ENCODE measurements at regions not wholly inside any gene's neighbourhood (a gene's known extent, or its start where the extent isn't known, plus 50 kb on each side); places are given as distances from the start of the nearest gene placed in this dataset.

DNA sequence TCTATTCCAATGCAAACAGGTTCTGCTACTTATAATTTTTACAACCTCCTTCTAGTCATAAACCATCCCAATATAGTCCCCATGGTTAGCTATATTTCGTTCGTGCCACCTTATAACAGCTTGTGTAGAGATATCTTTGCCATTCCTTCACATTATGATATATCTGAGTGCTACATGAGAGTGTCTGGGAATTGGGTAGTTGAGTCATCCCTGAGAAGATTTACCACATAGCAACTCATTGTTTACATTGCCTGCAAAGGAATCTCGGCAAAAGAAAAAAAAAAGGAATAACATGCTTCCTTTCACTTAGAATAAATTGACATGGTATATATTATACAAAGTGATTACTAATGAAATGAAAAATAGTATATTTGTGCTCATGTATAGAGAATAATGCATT, 86.0 kb upstream of the VGLL3 start:
- peak; percentile 44 for DNase-seq (ENCODE audit: insufficient read length, low spot score, missing footprints)
- H3K27ac ChIP-seq (ENCODE audit: low read depth, low read length), result no peak overlapping the region
- TF ChIP-seq, protein P1, sequence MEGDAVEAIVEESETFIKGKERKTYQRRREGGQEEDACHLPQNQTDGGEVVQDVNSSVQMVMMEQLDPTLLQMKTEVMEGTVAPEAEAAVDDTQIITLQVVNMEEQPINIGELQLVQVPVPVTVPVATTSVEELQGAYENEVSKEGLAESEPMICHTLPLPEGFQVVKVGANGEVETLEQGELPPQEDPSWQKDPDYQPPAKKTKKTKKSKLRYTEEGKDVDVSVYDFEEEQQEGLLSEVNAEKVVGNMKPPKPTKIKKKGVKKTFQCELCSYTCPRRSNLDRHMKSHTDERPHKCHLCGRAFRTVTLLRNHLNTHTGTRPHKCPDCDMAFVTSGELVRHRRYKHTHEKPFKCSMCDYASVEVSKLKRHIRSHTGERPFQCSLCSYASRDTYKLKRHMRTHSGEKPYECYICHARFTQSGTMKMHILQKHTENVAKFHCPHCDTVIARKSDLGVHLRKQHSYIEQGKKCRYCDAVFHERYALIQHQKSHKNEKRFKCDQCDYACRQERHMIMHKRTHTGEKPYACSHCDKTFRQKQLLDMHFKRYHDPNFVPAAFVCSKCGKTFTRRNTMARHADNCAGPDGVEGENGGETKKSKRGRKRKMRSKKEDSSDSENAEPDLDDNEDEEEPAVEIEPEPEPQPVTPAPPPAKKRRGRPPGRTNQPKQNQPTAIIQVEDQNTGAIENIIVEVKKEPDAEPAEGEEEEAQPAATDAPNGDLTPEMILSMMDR (IDR thresholded peaks at IDR 0.05; ENCODE audit: extremely low read depth, low read depth, low read length), result no peak
- H3K9me3 ChIP-seq (ENCODE audit: low read depth, low read length), result no peaks in the 10 kb centered on the region
- no peak overlapping the region for H2AFZ ChIP-seq (ENCODE audit: low read length)
- H3K4me2 ChIP-seq (ENCODE audit: insufficient read depth, low read length), result peak overlapping the region; percentile 40
- no peaks in the 10 kb centered on the region for H3K36me3 ChIP-seq (ENCODE audit: insufficient read depth, low read length)
- peaks cover 9% of the 10 kb centered on the region for H3K4me1 ChIP-seq (ENCODE audit: insufficient read depth, low read length)
- no peaks in the 10 kb centered on the region for H3K27me3 ChIP-seq (ENCODE audit: insufficient read depth, low read length)
- H3K4me3 ChIP-seq (ENCODE audit: insufficient read depth, low read length), result no peak overlapping the region
- H4K20me1 ChIP-seq (ENCODE audit: insufficient read depth, low read length), result no peaks in the 10 kb centered on the region
- no peaks in the 10 kb centered on the region for H3K79me2 ChIP-seq (ENCODE audit: insufficient read depth, low read length)

DNA sequence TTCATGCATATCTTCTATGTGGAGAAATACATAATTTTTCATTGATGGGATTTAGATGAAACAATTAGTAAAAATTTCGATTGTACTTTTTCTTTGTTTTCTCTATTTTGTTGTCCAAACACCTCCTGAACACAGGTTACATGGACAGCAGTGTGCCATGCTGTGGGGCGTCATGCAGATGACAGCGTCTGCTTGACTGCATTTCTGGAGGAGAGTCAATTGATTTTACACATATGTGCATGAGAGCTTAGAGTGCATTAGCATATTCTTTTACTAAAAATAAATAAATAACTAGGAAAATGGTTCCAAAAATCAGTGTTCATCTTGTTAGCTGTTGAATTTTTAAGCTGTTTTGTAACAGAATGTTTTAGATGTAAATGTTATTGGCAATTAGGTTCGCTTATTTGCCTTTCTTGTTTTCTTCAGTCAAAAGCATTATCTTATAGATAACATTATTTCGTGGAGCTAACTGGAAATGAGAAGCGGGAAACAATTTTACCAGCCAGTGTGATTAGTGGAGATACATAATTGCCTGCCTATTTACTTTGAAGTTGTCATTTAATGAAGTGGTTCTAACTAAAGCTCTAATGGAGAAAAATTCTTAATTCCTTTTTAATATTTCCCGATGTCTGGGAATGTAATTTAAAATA, 82.7 kb upstream of the VGLL3 start:
- Histone ChIP-seq H3K9me3 (ENCODE audit: low read depth, low read length) (no peaks in the 10 kb centered on the region), H3K27me3 (ENCODE audit: insufficient read depth, low read length) (no peaks in the 10 kb centered on the region), H3K4me1 (ENCODE audit: insufficient read depth, low read length) (peaks cover 9% of the 10 kb centered on the region), H3K4me2 (ENCODE audit: insufficient read depth, low read length) (no peak overlapping the region), H3K36me3 (ENCODE audit: insufficient read depth, low read length) (no peaks in the 10 kb centered on the region), H3K27ac (ENCODE audit: low read depth, low read length) (no peak overlapping the region), H4K20me1 (ENCODE audit: insufficient read depth, low read length) (no peaks in the 10 kb centered on the region), H3K4me3 (ENCODE audit: insufficient read depth, low read length) (no peak overlapping the region), H3K79me2 (ENCODE audit: insufficient read depth, low read length) (no peaks in the 10 kb centered on the region), H2AFZ (ENCODE audit: low read length) (no peak overlapping the region)
- DNase-seq (ENCODE audit: insufficient read length, low spot score, missing footprints), result no peak
- TF ChIP-seq, protein P1 (IDR thresholded peaks at IDR 0.05; ENCODE audit: extremely low read depth, low read depth, low read length), result no peak

DNA sequence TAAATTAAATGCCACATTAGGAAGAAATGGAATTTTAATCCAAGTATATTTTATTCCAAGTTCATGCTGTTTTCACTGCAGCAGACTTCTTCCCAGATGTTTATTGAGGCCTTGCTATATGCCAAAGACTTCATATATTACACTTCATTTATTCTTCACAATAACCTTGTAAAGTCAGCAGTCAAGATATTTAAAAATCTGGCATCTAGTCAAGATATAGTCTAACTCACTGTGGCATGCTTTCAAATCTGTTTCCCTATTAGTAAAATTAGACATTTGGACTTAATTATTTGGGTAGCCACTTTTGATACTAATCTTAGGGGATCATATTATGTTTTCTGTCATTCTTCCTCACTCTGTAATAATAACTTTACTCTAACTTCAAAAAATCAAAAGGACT, 81.5 kb upstream of the VGLL3 start:
- TF ChIP-seq, protein P1 (IDR thresholded peaks at IDR 0.05; ENCODE audit: extremely low read depth, low read depth, low read length), result no peak
- no peak overlapping the region for H3K4me3 ChIP-seq (ENCODE audit: insufficient read depth, low read length)

DNA sequence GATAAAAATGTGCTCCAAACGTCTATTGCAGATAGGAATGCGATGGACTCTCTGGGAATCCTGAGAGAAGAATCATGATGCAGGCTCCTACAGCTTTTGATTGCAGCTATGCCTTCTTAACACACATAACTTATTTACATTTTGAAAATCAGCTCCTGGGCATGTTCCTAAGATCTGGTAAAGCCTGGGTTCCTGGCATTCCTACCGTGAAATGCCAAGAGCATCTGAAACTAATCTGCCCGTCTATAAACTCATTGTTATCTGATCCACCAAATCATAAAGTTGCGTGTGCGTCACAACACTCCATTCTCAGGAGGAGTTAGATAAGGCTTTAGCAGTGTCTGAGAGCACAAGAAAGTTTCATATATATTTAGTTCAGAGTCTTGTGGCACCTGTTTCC, 79.0 kb upstream of the VGLL3 start:
- no peak overlapping the region for H2AFZ ChIP-seq (ENCODE audit: low read length)
- no peaks in the 10 kb centered on the region for H3K27me3 ChIP-seq (ENCODE audit: insufficient read depth, low read length)
- H3K36me3 ChIP-seq (ENCODE audit: insufficient read depth, low read length), result no peaks in the 10 kb centered on the region
- DNase-seq (ENCODE audit: insufficient read length, low spot score, missing footprints), result no peak
- TF ChIP-seq, protein P1 (IDR thresholded peaks at IDR 0.05; ENCODE audit: extremely low read depth, low read depth, low read length), result no peak
- no peak overlapping the region for H3K4me3 ChIP-seq (ENCODE audit: insufficient read depth, low read length)
- no peak overlapping the region for H3K27ac ChIP-seq (ENCODE audit: low read depth, low read length)
- H4K20me1 ChIP-seq (ENCODE audit: insufficient read depth, low read length), result no peaks in the 10 kb centered on the region
- H3K79me2 ChIP-seq (ENCODE audit: insufficient read depth, low read length), result no peaks in the 10 kb centered on the region
- no peaks in the 10 kb centered on the region for H3K4me1 ChIP-seq (ENCODE audit: insufficient read depth, low read length)
- no peaks in the 10 kb centered on the region for H3K9me3 ChIP-seq (ENCODE audit: low read depth, low read length)
- no peak overlapping the region for H3K4me2 ChIP-seq (ENCODE audit: insufficient read depth, low read length)

More for the DNA sequence above, 81.5 kb upstream of the VGLL3 start:
- Histone ChIP-seq H3K27ac (ENCODE audit: low read depth, low read length) (no peak overlapping the region), H4K20me1 (ENCODE audit: insufficient read depth, low read length) (no peaks in the 10 kb centered on the region), H3K36me3 (ENCODE audit: insufficient read depth, low read length) (no peaks in the 10 kb centered on the region), H2AFZ (ENCODE audit: low read length) (no peak overlapping the region), H3K4me1 (ENCODE audit: insufficient read depth, low read length) (peaks cover 9% of the 10 kb centered on the region), H3K4me2 (ENCODE audit: insufficient read depth, low read length) (no peak overlapping the region), H3K27me3 (ENCODE audit: insufficient read depth, low read length) (no peaks in the 10 kb centered on the region), H3K79me2 (ENCODE audit: insufficient read depth, low read length) (no peaks in the 10 kb centered on the region), H3K9me3 (ENCODE audit: low read depth, low read length) (no peaks in the 10 kb centered on the region)
- no peak for DNase-seq (ENCODE audit: insufficient read length, low spot score, missing footprints)
